ENCODE measurements at regions not wholly inside any gene's neighbourhood (a gene's known extent, or its start where the extent isn't known, plus 50 kb on each side); places are given as distances from the start of the nearest gene placed in this dataset.
"Not testable (repeated sequence)": the region's sequence is repeated elsewhere in the genome, so short reads cannot be mapped to it uniquely, and the experiment has no call there.

DNA sequence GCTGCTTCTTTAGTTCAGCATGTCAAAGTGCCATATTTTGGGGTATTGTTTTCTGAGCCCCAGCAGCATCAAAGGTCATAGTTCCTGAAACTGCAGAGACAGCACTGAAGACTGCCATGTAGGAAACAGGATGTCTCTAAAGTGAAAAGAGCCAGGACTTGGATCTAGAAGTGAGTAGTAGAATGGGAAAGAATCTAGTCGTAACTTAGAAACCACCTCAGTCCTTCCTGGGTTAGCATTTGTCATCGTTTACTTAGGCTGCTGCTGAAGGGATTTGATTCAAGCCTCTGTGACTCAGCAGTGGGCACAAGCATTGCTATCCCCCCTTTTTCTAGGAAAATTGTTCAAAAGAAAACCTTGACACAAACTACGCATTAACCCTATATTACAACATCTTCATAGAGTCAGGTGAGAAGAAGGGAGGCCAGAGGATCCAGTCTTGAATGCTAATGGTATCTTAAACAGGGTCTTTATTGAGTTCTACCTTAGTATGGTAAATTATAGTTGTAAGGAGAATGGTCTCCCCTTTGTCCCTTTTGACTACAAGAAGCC, 108.8 kb downstream of the FAM72B start:
- TF ChIP-seq CTCF, POLR2A (IDR thresholded peaks at IDR 0.05): not testable (repeated sequence)
